ENCODE measurements at regions not wholly inside any gene's neighbourhood (a gene's known extent, or its start where the extent isn't known, plus 50 kb on each side); places are given as distances from the start of the nearest gene placed in this dataset.
"Not testable (repeated sequence)": the region's sequence is repeated elsewhere in the genome, so short reads cannot be mapped to it uniquely, and the experiment has no call there.

DNA sequence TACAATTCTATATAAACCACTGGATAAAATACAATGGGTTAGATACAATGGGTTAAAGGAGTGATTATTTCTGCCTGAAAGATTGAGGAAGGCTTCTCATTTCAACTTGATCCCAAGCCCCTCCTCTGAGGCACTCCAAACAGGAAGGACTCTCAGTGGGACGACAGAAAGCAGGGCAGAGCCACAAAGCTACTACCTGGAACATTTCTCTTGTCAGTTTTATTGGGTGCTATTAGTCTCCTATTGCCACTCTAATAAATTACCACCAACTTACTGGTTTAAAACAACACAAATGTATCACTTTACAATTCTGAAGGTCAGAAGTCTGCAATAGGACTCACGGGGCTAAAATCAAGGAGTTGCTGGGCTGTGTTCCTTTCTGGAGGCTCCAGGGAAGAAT, 146.7 kb downstream of the MREG start:
- TF ChIP-seq, protein P1, sequence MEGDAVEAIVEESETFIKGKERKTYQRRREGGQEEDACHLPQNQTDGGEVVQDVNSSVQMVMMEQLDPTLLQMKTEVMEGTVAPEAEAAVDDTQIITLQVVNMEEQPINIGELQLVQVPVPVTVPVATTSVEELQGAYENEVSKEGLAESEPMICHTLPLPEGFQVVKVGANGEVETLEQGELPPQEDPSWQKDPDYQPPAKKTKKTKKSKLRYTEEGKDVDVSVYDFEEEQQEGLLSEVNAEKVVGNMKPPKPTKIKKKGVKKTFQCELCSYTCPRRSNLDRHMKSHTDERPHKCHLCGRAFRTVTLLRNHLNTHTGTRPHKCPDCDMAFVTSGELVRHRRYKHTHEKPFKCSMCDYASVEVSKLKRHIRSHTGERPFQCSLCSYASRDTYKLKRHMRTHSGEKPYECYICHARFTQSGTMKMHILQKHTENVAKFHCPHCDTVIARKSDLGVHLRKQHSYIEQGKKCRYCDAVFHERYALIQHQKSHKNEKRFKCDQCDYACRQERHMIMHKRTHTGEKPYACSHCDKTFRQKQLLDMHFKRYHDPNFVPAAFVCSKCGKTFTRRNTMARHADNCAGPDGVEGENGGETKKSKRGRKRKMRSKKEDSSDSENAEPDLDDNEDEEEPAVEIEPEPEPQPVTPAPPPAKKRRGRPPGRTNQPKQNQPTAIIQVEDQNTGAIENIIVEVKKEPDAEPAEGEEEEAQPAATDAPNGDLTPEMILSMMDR (IDR thresholded peaks at IDR 0.05; ENCODE audit: low read depth, low read length) = no peak
- no peak for DNase-seq (ENCODE audit: low read depth in 2 of 2)
- H3K4me3 ChIP-seq (replicated peaks in 1 of 2; ENCODE audit: low read depth in 2 of 2, low read length in 2 of 2) = no peak overlapping the region

DNA sequence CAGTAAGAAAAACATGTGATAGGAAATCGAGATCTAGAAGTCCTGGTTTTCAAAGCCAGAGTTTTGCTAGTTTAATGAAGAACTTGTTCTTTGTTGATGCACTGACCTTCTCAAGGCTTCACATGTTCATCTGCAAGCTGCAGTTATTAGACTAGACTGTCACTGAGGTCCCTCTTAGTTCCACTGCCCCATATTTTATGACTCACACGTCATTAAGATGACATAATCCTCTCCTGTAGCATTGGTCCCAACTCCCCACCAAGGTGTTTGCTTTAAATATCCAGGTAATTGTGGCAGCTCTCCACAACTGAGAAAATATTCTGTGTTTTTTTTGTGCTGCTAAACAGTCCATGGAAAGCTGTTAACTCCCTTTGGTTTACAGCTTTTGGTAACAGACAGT, 149.7 kb downstream of the MREG start:
- H3K4me3 ChIP-seq (replicated peaks in 1 of 2; ENCODE audit: low read depth in 2 of 2, low read length in 2 of 2) = no peak overlapping the region
- DNase-seq (ENCODE audit: low read depth in 2 of 2) = no peak
- TF ChIP-seq, protein P1 (IDR thresholded peaks at IDR 0.05; ENCODE audit: low read depth, low read length) = no peak

DNA sequence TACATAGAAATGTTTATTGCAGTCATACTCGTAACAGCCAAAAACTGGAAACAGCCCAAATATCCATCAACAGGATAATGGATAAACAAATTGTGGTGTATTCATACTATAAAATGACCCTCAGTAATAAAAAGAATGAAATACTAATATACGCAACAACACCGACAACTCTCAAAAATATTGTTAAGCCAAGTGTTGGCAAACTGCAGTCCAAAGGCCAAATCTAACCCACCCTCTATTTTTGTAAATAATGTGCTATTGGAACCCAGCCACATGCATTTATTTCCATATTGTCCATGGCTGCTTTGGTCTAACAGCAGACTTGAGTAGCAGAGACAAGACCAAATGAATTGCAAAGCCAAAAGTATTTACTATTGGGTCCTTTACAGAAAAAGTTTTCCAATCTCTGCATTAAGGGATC, 151.0 kb downstream of the MREG start:
- TF ChIP-seq, protein P1 (IDR thresholded peaks at IDR 0.05; ENCODE audit: low read depth, low read length) = no peak
- H3K4me3 ChIP-seq (replicated peaks in 1 of 2; ENCODE audit: low read depth in 2 of 2, low read length in 2 of 2) = no peak overlapping the region
- DNase-seq (ENCODE audit: low read depth in 2 of 2) = peak in 1 of 2 donors; percentile 51

DNA sequence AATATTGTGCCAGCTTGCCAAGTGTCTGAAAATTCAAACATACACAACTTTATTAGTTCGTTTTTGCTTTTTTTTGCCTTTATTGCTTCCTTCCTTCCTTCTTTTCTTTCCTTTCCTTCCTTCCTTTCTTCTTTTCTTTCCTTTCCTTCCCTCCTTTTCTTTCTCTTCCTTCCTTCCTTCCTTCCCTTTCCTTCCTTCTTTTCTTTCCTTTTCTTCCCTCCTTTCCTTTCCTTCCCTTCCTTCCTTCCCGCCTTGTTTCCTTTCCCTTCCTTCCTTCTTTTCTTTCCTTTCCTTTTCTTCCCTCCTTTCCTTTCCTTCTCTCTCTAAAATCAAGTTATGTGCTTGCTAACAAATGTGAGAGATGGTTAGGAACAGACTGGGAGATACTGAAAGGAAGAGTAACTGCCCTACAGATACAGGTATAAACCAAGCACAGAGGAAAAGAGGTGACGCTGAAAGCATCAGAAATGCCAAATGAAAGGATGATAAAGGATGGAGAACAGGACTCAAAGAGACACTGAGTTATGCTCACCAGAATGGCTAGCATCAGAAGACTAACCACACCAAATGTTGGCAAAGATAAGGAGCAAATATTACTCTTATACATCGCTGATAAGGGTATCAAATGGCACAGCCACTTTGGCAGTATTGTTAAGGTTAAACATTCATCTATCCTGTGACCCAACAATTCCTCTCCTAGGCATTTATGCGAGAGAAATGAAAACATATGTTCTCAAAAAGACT, 151.6 kb downstream of the MREG start:
- DNase-seq (ENCODE audit: low read depth in 2 of 2) = no peak
- TF ChIP-seq, protein P1 (IDR thresholded peaks at IDR 0.05; ENCODE audit: low read depth, low read length) = no peak
- H3K4me3 ChIP-seq (replicated peaks in 1 of 2; ENCODE audit: low read depth in 2 of 2, low read length in 2 of 2) = no peak overlapping the region

DNA sequence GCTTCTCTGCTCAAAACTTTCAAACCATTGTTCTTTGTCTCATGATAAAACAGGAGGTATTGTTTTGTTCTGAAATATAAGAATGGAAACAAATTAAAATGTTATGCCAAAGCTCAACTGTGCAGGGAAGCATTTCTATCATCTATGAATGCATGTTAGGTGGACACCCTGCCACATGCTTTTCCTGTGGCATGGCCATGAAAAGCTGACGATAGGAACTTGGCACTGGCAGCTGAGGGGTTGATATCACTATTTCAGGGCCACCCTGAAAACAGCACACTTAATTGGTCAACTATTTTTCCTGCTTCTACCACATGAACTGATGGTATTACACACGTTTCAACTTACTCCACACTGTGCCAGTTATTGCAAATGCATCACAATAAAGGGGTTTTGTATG, 157.3 kb downstream of the MREG start:
- no peak overlapping the region for H3K4me3 ChIP-seq (replicated peaks in 1 of 2; ENCODE audit: low read depth in 2 of 2, low read length in 2 of 2)
- DNase-seq (ENCODE audit: low read depth in 2 of 2) = peak in 1 of 2 donors; percentile 35
- TF ChIP-seq, protein P1 (IDR thresholded peaks at IDR 0.05; ENCODE audit: low read depth, low read length) = no peak

DNA sequence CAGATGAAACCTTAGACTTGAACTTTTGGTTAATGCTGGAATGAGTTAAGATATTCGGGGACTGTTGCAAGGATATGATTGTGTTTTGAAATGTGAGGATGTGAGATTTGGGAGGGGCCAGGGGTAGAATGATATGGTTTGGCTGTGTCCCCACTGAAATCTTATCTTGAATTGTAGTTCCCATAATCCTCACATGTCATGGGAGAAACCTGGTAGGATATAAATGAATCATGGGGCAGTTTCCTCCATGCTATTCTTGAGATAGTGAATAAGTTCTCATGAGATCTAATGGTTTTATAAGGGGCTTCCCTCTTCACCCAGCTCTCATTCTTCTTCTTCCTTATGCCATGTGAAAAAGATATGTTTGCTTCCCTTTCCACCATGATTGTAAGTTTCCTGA, 158.0 kb downstream of the MREG start:
- DNase-seq (ENCODE audit: low read depth in 2 of 2); H3K4me3 ChIP-seq (replicated peaks in 1 of 2; ENCODE audit: low read depth in 2 of 2, low read length in 2 of 2): not testable (repeated sequence)

DNA sequence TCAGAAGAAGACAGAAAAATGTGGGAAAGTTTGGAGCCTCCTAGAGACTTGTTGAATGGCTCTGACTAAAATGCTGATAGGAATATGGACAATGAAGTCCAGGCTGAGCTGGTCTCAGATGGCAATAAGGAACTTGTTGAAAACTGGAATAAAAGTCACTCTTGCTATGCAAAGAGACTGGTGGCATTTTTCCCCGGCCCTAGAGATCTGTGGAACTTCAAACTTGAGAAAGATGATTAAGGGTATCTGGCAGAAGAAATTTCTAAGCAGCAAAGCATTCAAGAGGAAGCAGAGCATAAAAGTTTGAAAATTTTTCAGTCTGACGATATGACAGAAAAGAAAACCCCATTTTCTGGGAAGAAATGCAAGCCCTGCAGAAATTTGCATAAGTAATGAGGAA, 159.3 kb downstream of the MREG start:
- TF ChIP-seq, protein P1 (IDR thresholded peaks at IDR 0.05; ENCODE audit: low read depth, low read length) = no peak
- DNase-seq (ENCODE audit: low read depth in 2 of 2) = no peak

More for the DNA sequence above, 159.3 kb downstream of the MREG start:
- no peak overlapping the region for H3K4me3 ChIP-seq (replicated peaks in 1 of 2; ENCODE audit: low read depth in 2 of 2, low read length in 2 of 2)
